GM18951 (cell line): ENCODE measurements at regions not wholly inside any gene's neighbourhood (a gene's known extent, or its start where the extent isn't known, plus 50 kb on each side); places are given as distances from the start of the nearest gene placed in this dataset.

Experiments
- POLR2A ChIP-seq: IDR thresholded peaks from 4 replicates; pipeline ENCODE4 v1.6.1; 2011; ENCODE audit warnings: mild to moderate bottlenecking; ENCODE audit not compliant: insufficient read length, insufficient read depth; ENCODE audit errors: extremely low read depth
- in situ Hi-C: fragments of 300-500 bp; cut with MboI; formaldehyde crosslinking; loops from one replicate; pipeline ENCODE4 v1.12.0; 2022; ENCODE audit warnings: low sequenced_read_pairs, mixed read lengths, inconsistent platforms; ENCODE audit not compliant: unreplicated experiment

DNA sequence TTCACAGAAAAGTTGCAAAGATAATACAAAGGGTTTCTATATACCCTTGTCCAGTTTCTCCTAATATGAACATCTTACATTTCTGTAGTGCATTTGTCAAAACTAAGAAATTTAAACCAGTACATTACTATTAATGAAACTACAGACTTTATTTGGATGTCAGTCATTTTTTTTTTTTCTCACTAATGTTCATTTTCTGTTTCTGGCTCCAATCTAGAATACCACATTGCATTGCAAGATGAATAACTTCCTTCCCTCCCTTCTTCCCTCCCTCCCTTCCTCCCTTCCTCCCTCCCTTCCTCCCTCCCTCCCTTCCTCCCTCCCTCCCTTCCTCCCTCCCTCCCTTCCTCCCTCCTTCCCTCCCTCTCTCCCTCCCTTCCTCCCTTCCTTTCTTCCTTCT lies 509.2 kb upstream of the MCTP2 start:
- in situ Hi-C loops = no loop called here
- TF ChIP-seq POLR2A = no peak

DNA sequence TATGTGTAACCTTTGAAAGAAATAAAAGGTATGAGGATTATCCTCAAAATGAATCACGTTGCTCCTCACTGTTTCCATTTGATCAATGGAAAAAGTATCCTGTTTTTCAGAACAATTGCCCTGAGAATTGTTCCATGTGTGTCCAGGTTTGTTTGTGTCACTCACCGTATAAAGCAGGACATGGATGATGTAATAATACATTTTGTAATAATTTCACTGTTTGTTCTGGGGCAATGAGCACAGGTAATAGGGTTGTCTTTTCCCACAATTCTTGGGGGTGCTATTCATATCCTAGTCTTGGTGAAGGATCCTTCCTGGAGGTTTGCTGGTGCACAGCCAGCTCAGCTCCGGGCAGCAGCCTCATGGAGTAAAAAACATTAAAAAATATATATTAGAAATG lies 510.8 kb upstream of the MCTP2 start:
- no peak for TF ChIP-seq POLR2A
- in situ Hi-C loops = no loop called here

DNA sequence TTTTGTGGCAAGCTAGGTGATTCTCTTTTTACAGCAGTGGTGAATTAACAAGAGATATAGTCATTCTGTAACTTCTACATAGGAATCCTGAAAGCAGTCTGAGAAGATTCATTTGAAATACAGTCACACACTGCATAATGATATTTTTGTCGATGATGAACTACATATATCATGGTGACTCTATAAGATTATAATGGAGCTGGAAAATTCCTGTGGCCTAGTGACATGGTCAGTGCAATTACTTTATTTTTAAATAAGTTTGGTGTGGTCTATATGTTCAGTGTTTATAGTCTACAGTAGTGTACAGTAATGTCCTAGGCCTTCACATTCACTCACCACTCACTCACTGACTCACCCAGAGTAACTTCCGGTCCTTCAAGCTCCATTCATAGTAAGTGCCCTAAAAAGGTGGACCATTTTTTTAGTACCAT lies 511.4 kb upstream of the MCTP2 start:
- in situ Hi-C loops = no loop called here
- TF ChIP-seq POLR2A = no peak

DNA sequence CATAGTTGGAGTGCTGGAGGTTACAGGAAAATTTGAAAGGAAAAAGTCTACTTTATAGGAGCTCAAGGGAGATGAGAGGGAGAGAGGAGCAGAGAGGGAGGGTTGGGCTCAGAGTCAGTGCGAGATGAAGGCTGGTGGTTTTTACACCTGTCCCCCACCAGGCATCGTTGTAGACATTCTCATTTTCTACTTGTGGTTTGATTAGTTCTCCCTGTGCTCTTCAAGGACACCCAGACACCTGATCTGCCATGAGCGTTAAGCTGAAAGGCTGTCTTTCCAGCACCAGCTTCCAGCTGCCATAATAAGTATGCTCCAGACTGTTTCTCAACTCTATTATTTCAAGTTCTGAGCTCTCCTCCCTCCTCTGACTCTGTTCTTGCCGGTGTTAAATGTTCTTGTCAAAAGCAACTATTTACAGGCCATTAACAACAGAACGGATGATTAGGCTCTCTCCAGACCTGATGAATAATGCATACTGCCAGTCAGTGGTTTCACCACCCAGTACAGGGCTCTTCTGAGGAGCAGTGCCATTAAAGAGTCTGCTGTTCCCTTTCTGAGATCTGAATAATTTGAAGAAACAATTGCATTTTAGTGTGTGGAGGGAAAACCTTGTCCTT lies 514.6 kb upstream of the MCTP2 start:
- no peak for TF ChIP-seq POLR2A
- in situ Hi-C loops = no loop called here

DNA sequence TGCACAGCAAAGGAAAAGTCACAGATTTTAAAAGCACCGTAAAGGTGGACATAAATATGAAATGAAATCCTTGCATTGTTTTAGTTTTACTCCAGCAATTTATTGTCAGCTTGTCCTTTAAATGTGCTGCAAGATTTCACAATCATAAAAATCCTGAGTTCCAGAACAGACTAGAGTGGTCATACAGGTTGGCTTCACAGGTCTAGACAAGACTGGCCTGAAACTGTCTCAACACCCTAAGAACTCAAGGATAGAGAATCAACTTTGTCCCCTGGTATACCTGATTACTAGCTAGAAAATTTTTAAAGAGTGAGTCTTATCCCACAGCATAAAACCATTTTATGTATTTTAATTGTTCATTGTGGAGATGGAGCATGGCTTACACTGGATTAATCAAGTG lies 521.7 kb upstream of the MCTP2 start:
- in situ Hi-C loops = no loop called here
- TF ChIP-seq POLR2A = no peak

DNA sequence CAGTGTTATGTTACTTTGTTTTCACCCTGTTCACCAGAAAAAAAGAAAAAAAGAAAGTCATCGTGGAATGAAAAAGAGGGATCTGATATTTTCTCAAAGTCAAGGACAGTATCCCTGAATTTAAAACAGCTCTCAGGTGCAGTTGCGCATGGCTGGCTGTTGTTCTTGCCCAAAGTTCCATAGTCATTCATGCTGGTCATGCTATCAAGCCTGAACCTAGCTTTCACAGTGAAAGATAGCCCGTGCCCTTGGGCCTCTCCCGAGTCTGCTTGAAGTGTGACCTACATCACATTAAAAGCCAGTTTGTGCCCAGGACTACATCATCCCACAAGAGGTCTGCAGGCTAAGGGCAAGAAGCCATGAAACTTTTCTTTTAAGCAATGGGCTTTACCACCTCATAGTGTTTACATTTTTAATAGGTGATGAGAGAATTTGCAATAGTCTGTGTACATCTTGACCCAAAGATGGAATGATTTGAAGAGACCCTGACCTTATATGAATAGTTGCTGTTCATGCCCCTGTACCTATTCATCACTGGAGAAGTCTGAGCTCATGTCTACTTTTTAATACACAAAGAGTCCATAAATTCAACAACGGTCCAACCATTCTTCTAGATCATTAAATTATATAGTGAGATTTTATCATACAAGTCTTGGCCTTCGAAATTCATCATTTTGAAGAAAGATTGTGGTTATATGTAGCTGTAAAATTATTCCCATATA lies 522.5 kb upstream of the MCTP2 start:
- TF ChIP-seq POLR2A = no peak
- in situ Hi-C loops = no loop called here

DNA sequence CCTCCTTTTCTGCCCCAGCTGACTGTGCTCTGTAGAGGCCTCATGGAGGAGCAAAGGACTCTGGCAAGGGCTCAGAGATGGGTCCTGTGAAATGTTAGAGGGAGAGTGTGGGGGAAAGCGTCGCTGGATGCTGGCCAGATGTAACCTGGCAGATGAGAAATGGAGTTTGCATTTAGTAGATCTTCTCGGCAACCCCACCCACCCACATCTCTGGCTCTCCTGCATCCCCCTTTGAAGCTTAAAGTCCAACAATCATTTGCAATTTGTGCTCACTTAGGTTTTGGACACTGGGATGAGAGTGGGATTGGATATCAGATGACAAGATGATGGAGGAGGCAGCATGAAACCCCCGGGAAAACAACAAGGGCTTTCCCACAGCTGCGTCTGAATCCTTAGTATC lies 523.6 kb upstream of the MCTP2 start:
- no peak for TF ChIP-seq POLR2A
- in situ Hi-C loops = no loop called here

DNA sequence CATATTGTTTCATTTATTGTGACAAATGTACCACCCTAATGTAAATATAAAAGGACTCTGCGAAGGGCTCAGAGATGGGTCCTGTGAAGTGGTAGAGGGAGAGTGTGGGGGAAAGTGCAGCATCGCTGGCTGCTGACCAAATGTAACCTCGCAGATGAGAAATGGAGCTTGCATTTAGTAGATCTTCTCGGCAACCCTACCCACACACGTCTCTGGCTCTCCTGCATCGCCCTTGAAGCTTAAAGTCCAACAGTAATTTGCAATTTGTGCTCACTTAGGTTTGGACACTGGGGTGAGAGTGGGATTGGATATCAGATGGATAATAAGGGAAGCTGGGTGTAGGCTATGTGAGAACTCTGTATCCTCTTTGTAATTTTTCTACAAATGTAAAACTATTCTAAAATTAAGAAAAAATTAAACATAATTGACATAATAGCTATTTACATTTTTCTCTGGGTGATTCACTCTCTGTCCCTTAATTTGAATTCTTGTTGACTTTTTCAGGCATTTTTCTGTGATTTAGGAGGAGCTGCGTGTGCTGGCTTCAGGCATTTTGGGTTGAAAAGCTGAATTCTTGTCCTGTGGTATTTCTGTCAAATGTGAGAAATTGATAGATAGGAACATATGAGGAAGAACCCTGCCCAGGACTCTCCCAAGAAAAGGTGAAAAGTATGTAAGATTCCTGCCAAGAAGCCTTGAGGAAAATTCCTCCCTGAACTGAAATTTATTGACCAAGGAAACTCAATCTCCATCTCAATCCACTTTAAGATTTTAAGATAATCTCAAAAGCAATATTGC lies 524.7 kb upstream of the MCTP2 start:
- no peak for TF ChIP-seq POLR2A
- in situ Hi-C loops = no loop called here

DNA sequence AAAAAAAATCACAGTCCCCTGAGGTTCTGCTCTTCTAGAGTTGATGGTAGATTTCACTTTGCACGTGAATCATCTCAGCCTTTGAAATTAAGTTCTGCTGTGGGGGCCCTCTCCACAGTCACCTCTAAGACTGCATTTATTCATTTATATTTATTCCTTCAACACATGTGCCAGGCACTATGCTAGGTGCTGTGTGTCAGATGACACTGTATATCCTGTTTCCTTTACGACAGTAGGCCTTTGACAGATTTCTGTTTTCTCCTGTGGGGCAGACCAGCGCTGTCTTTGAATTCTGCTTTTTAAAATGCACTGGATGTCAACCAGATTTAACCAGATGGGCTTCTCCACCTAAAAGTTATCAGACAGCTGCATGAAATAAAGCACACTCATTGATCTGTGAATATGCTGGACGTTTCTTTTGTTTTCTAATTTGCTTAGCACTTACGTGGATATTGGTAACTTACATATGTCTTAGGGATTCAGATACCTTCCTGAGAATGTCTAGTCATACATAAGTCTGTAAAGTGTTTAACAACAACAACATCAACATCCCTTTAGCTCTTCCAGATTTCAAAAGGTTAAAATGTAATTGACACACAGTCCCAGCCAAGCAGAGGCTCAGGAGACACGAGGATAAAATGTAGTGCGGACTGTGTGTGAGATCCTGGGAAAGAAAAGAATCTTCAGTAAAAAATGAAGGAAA lies 525.5 kb upstream of the MCTP2 start:
- no peak for TF ChIP-seq POLR2A
- in situ Hi-C loops = no loop called here

DNA sequence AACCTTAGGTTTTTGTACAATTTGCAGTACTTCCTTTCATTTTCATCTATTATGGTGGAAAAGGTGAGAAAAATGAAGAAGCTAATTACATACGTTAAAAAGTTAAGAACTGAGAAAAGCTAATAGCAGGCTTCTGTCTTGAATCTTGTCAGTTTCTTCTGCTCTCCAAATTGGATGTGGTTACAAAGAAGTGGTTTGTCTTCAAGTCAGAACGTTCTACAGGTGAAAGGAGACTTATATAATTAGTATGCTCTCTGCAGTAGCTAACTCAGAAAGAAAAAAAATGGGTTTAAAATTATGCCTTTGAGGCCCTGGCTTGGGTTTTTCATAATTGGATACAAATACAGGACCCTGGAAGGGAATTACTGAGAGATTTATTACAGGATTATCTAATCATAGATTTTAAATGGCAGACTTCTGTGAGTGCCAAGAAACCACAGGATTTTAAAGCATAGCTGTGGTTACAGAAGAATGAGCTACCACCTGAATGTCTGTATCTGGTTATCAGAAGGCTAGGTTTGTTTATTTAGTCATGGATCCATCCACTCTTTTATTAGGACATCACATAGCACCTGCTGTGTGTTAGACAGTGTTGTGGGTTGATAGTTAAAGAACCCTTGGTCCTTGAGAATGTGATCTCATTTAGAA lies 528.1 kb upstream of the MCTP2 start:
- in situ Hi-C loops = no loop called here
- no peak for TF ChIP-seq POLR2A

DNA sequence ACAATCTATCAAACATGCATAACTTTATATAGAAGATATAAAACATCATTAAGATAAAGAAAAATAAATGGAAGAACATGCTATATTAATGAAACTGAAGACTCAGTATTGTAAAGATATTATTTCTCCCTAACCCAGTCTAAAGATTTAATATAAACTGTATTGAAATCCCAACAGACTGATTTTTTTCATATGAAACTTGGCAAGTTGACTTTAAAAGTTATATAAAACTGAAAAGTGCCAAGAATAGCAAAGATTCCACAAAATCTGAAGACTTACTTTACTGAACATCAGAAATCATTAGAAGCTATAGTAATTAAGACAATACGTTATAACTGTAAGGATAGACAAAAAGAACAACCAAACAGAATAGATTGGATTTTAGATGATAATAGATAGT lies 531.3 kb upstream of the MCTP2 start:
- no peak for TF ChIP-seq POLR2A
- in situ Hi-C loops = no loop called here

DNA sequence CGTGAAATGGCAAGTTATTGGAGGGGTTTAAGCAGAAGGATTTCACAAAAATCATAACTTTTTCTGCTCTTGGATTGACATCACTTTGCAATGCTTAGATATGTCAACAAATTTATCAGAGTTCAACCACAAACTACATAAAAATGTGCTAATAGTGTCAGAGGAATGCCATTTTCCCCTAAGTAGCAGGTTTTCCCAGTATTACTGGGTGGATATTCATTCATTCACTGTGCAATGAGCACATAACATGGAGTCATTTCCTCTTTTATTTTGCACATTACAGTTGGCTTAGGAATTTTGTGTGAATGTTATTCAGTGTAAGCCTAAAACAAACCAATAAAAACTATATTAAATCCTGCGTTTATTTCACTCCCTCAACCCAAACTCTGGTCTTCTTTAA lies 537.3 kb upstream of the MCTP2 start:
- in situ Hi-C loops = no loop called here

DNA sequence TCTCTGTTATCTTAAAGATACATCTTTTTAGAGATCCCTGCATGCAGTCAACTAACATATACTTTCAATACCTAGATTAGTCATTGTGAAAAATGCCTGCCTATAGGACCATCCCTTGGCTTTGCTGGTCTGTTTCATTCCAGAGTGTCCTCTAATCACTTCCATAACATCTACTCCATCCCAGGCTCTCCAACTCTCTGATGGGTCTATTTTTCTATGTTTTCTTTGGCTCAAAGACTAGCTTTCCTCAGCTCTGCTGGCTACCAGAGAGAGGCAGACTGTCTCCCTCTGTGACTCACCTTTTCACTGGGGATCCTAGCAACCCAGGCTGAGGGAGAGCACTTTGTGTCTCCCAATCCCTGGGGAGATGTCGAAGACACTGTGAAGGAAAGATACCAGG lies 547.7 kb upstream of the MCTP2 start:
- in situ Hi-C loops = no loop called here
- no peak for TF ChIP-seq POLR2A

More for the DNA sequence above, 537.3 kb upstream of the MCTP2 start:
- no peak for TF ChIP-seq POLR2A
